Smooth muscle cell (in vitro differentiated cells): ENCODE measurements at regions not wholly inside any gene's neighbourhood (a gene's known extent, or its start where the extent isn't known, plus 50 kb on each side); places are given as distances from the start of the nearest gene placed in this dataset.

Experiments used
- DNase-seq: peaks from one replicate; lab custom pipeline; 2025; ENCODE audit not compliant: unreplicated experiment; lab: John Stamatoyannopoulos, UW
- H2AFZ ChIP-seq: fragments of 200-600 bp; sonication (generic); 2 replicates; pipeline ENCODE4 v1.6.0; 2016; ENCODE audit warnings: antibody characterized with exemption, low read depth, mild to moderate bottlenecking
- H3F3A ChIP-seq: fragments of 200-600 bp; sonication (generic); 2 replicates; pipeline ENCODE4 v1.6.0; 2017; ENCODE audit warnings: antibody characterized with exemption, low read depth
- H3K27ac ChIP-seq: fragments of 200-600 bp; sonication (generic); 2 replicates; pipeline ENCODE4 v1.5.1; 2016; ENCODE audit warnings: low read depth, mild to moderate bottlenecking
- H3K27me3 ChIP-seq: fragments of 200-600 bp; sonication (generic); 2 replicates; pipeline ENCODE4 v1.6.1; 2016; ENCODE audit warnings: low read depth, mild to moderate bottlenecking
- H3K36me3 ChIP-seq: fragments of 200-600 bp; sonication (generic); 2 replicates; pipeline ENCODE4 v1.5.1; 2016; ENCODE audit warnings: low read depth
- H3K4me1 ChIP-seq: fragments of 200-600 bp; sonication (generic); 2 replicates; pipeline ENCODE4 v1.5.1; 2016; ENCODE audit warnings: low read depth
- H3K4me2 ChIP-seq: fragments of 200-600 bp; sonication (generic); 2 replicates; pipeline ENCODE4 v1.6.0; 2016; ENCODE audit warnings: mild to moderate bottlenecking
- H3K4me3 ChIP-seq: fragments of 200-600 bp; sonication (generic); 2 replicates; pipeline ENCODE4 v1.5.1; 2016; ENCODE audit warnings: mild to moderate bottlenecking
- H3K79me2 ChIP-seq: fragments of 200-600 bp; sonication (generic); 2 replicates; pipeline ENCODE4 v1.6.0; 2016; ENCODE audit warnings: low read depth, mild to moderate bottlenecking
- H3K9ac ChIP-seq: fragments of 200-600 bp; sonication (generic); 2 replicates; pipeline ENCODE4 v1.6.0; 2016; ENCODE audit warnings: low read depth
- H3K9me3 ChIP-seq: fragments of 200-600 bp; sonication (generic); replicated peaks from 2 replicates; pipeline ENCODE4 v1.5.1; 2016; ENCODE audit warnings: low read depth
- H4K20me1 ChIP-seq: fragments of 200-600 bp; sonication (generic); 2 replicates; pipeline ENCODE4 v1.6.0; 2016; ENCODE audit warnings: low read depth
- WGBS: methylation state at CpG from one replicate; pipeline ENCODE4 v1.1.7; 2016; ENCODE audit warnings: low lambda C conversion rate; 5-methylcytosine and 5-hydroxymethylcytosine counted together
- TF ChIP-seq, protein P1 (sequence below): fragments of 200-600 bp; sonication (generic); IDR thresholded peaks from 2 replicates; pipeline ENCODE4 v1.5.1; 2017; ENCODE audit warnings: borderline replicate concordance, mild to moderate bottlenecking, antibody characterized with exemption; ENCODE audit not compliant: insufficient read depth, poor library complexity, severe bottlenecking

DNA sequence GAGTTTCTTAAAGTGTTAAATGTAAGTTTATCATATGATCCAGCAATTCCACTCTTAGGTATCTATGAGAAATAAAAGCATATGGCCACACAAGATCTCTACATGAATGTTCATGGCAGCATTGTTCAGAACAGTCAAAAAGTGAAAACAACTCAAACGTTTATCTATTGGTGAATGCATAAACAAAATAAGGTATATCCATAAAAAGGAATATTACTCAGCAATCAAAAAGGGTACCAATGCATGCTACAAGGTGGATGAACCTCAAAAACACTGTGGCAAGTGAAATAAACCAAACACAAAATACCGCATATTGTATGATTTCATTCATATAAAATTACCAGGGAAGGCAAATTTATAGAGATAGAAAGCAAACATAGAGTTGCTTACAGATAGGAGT, 337.6 kb downstream of the PIK3C3 start:
- no peaks in the 10 kb centered on the region for H3K9me3 ChIP-seq
- no peak overlapping the region for H3K27ac ChIP-seq
- no peaks in the 10 kb centered on the region for H4K20me1 ChIP-seq
- H3F3A ChIP-seq = no peaks in the 10 kb centered on the region
- H3K9ac ChIP-seq = no peak overlapping the region
- no peak overlapping the region for H3K4me3 ChIP-seq
- H3K79me2 ChIP-seq = no peaks in the 10 kb centered on the region
- no peaks in the 10 kb centered on the region for H3K4me1 ChIP-seq
- no peaks in the 10 kb centered on the region for H3K36me3 ChIP-seq
- no peak for DNase-seq
- H3K4me2 ChIP-seq = no peak overlapping the region
- H3K27me3 ChIP-seq = no peaks in the 10 kb centered on the region
- whole genome bisulfite sequencing = 96% methylated on average over 2 of the region's 2 CpGs
- TF ChIP-seq, protein P1, sequence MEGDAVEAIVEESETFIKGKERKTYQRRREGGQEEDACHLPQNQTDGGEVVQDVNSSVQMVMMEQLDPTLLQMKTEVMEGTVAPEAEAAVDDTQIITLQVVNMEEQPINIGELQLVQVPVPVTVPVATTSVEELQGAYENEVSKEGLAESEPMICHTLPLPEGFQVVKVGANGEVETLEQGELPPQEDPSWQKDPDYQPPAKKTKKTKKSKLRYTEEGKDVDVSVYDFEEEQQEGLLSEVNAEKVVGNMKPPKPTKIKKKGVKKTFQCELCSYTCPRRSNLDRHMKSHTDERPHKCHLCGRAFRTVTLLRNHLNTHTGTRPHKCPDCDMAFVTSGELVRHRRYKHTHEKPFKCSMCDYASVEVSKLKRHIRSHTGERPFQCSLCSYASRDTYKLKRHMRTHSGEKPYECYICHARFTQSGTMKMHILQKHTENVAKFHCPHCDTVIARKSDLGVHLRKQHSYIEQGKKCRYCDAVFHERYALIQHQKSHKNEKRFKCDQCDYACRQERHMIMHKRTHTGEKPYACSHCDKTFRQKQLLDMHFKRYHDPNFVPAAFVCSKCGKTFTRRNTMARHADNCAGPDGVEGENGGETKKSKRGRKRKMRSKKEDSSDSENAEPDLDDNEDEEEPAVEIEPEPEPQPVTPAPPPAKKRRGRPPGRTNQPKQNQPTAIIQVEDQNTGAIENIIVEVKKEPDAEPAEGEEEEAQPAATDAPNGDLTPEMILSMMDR = no peak
- H2AFZ ChIP-seq = no peak overlapping the region

DNA sequence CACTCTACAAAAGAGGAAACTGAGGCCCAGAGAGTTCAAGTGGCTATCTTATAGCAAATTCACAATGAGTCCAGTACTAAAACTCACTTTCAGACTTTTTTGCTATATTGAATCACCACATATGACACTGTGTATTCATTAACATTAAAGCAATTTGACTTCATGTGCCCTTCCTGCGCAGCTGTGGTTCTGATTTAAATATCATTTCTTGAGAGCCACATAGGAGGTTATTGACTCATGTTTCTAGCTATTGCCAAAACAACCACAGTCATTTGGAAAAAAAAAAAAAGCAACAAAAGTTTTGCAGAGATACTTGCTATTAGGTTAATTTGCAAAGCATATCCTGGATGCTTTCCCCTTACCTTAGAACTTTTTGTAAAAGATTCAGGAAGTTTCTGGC, 341.2 kb downstream of the PIK3C3 start:
- no peaks in the 10 kb centered on the region for H3K36me3 ChIP-seq
- no peaks in the 10 kb centered on the region for H3K9me3 ChIP-seq
- H2AFZ ChIP-seq = no peak overlapping the region
- TF ChIP-seq, protein P1 = no peak
- H4K20me1 ChIP-seq = no peaks in the 10 kb centered on the region
- WGBS = 86% methylated on average over 1 of the region's 1 CpG
- no peaks in the 10 kb centered on the region for H3F3A ChIP-seq
- H3K79me2 ChIP-seq = no peaks in the 10 kb centered on the region
- no peak overlapping the region for H3K4me2 ChIP-seq
- no peak for DNase-seq
- H3K27me3 ChIP-seq = no peaks in the 10 kb centered on the region
- no peak overlapping the region for H3K4me3 ChIP-seq
- H3K9ac ChIP-seq = no peak overlapping the region
- no peaks in the 10 kb centered on the region for H3K4me1 ChIP-seq
- no peak overlapping the region for H3K27ac ChIP-seq

DNA sequence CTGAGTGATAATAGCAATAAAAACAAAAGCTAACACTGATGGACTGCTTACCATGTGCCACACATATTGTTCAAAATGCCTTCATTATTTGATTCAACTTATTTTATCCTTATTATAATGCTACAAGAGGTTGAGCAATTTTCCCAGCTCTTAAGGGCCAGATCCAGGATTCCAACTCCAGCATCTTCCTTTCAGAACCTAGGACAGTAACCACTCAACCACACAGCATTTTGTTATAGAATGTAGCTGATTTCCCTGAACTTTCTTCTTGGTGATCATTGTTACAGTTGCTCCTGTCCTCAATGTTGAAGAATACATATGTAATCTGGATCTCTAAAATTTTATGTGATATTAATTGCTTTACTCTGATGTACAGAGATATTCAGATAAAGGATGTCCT, 341.7 kb downstream of the PIK3C3 start:
- Histone ChIP-seq H3K9me3 (no peaks in the 10 kb centered on the region), H3K27ac (no peak overlapping the region), H3K27me3 (no peaks in the 10 kb centered on the region), H3K4me3 (no peak overlapping the region), H2AFZ (no peak overlapping the region), H3K4me1 (no peaks in the 10 kb centered on the region), H3K4me2 (no peak overlapping the region), H4K20me1 (no peaks in the 10 kb centered on the region), H3F3A (no peaks in the 10 kb centered on the region), H3K36me3 (no peaks in the 10 kb centered on the region), H3K79me2 (no peaks in the 10 kb centered on the region), H3K9ac (no peak overlapping the region)
- DNase-seq = no peak
- TF ChIP-seq, protein P1 = no peak

DNA sequence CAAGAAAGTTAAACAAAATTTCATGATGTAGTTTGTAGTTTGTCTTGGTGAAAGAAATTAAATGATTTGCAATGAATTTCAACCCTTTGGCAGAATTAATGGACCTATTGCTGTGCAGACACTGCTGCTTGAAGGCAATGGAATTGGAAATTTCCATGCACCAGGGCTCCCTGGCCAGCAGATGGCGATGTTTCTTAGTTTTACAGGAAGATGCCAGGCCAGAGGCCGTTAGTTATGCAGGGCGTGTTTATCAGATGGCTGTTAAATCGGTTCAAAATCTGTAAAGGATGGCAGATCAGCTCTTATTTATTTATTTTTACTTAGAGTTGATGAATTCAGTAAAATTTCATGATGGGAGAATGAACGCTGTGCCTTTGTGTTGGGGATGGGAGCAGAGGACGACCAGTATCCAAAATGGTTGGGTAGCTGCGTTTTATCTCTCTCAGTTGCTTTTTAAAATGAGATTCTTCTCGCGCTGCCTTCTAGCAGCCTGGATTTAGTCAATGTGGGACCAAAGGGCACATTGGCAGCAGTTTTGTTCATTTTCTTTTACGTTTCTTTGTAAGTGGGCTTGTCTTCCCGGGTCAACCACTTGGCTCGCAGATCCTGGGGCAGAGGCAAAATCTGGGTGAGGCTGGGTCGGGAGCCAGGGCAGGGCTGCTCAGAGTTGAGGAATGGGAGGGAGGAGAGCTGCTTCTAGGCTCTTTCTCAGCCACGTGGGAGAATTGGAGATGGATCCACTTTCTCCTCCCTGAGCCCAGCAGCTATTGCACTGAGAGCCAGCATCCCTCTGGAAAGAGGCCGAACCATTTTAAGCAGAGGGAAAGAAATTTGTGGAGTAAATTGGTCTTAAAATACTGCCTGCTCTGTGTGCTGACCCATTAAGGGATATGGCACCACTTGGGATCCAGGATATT, 344.0 kb downstream of the PIK3C3 start:
- Histone ChIP-seq H3K9me3 (no peaks in the 10 kb centered on the region), H3K27me3 (no peaks in the 10 kb centered on the region), H3F3A (no peaks in the 10 kb centered on the region), H3K4me2 (peak overlapping the region; percentile 66), H2AFZ (peak overlapping the region; percentile 81), H3K4me3 (peak overlapping the region; percentile 14), H3K79me2 (no peaks in the 10 kb centered on the region), H3K4me1 (no peaks in the 10 kb centered on the region), H4K20me1 (no peaks in the 10 kb centered on the region), H3K27ac (no peak overlapping the region), H3K9ac (no peak overlapping the region), H3K36me3 (no peaks in the 10 kb centered on the region)
- 39% methylated on average over 15 of the region's 15 CpGs for WGBS
- TF ChIP-seq, protein P1 = peak; percentile 99
- peak; percentile 24 for DNase-seq
